Esophagus muscularis mucosa (tissue), 3 donors: ENCODE measurements at regions not wholly inside any gene's neighbourhood (a gene's known extent, or its start where the extent isn't known, plus 50 kb on each side); places are given as distances from the start of the nearest gene placed in this dataset.

Source experiments
- EP300 ChIP-seq: sonication (generic); formaldehyde crosslinking; IDR thresholded peaks from one replicate; pipeline ENCODE4 v1.6.1; 2017; ENCODE audit warnings: antibody characterized with exemption
- TF ChIP-seq, protein P1 (sequence below), 3 experiments: fragments of 200-600 bp in 2 of 3; fragments of 450-650 bp in 1 of 3; sonication (generic) in 2 of 3; IDR thresholded peaks; one replicate each; pipeline ENCODE4 v1.5.1; 2017 to 2019; ENCODE audit warnings: antibody characterized with exemption in 3 of 3, mild to moderate bottlenecking in 2 of 3, moderate library complexity in 1 of 3

DNA sequence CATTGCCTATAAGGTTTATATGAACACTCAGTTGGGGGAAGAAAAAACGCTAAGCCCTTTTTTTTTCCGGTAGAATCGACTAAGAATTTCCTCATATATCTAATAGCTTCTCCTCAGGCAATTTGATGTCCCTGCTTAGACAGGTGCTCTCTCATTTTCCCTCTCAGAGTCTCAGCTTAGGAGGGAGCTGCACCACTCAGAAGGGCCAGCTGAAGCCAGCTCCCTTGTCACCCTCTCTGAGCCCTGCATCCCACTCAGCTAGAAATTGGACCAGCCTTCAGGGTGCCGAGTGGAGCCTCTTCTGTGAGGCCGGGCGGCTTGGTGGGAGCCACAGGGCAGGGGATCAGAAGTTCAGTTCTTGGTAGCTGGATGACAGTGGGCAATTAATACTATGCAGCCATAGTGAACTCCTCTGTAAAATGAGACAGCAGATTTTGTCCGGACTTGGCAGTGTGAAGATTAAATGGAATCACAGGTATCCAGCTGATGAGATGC lies 368.5 kb downstream of the MAFB start:
- TF ChIP-seq, protein P1, sequence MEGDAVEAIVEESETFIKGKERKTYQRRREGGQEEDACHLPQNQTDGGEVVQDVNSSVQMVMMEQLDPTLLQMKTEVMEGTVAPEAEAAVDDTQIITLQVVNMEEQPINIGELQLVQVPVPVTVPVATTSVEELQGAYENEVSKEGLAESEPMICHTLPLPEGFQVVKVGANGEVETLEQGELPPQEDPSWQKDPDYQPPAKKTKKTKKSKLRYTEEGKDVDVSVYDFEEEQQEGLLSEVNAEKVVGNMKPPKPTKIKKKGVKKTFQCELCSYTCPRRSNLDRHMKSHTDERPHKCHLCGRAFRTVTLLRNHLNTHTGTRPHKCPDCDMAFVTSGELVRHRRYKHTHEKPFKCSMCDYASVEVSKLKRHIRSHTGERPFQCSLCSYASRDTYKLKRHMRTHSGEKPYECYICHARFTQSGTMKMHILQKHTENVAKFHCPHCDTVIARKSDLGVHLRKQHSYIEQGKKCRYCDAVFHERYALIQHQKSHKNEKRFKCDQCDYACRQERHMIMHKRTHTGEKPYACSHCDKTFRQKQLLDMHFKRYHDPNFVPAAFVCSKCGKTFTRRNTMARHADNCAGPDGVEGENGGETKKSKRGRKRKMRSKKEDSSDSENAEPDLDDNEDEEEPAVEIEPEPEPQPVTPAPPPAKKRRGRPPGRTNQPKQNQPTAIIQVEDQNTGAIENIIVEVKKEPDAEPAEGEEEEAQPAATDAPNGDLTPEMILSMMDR (IDR thresholded peaks at IDR 0.05) = no peak
- no peak for TF ChIP-seq EP300
